Activated CD4-positive, alpha-beta T cell treated with anti-CD3 and anti-CD28 coated beads, Interleukin-10, Interleukin-2, amounts not matched to agents 100 ng/mL and 50 ng/mL, durations not matched to agents 16 hours and 8 hours (primary cell): ENCODE measurements at regions not wholly inside any gene's neighbourhood (a gene's known extent, or its start where the extent isn't known, plus 50 kb on each side); places are given as distances from the start of the nearest gene placed in this dataset.
"Not testable (repeated sequence)": the region's sequence is repeated elsewhere in the genome, so short reads cannot be mapped to it uniquely, and the experiment has no call there.

Experiments used
- DNase-seq: peaks from one replicate; pipeline ENCODE4 v3.0.0-alpha.2; 2020

- peak; percentile 30 for DNase-seq
These were observed 146.5 kb downstream of the SPANXN1 start for GRCh38 chrX:145393702-145394235.

GRCh38 chrX:145394344-145394743 lies 147.0 kb downstream of the SPANXN1 start:
- DNase-seq, result no peak

GRCh38 chrX:145396612-145397011 lies 149.3 kb downstream of the SPANXN1 start:
- DNase-seq, result no peak

- peak; percentile 39 for DNase-seq
These were observed 157.7 kb downstream of the SPANXN1 start for GRCh38 chrX:145405012-145405411.

- no peak for DNase-seq
These were observed 163.3 kb downstream of the SPANXN1 start for GRCh38 chrX:145410622-145411021.

- DNase-seq, result not testable (repeated sequence)
These were observed 188.9 kb downstream of the SPANXN1 start for GRCh38 chrX:145436211-145436610.

GRCh38 chrX:145464650-145465049 lies 217.3 kb downstream of the SPANXN1 start:
- DNase-seq, result no peak

- no peak for DNase-seq
These were observed 228.4 kb downstream of the SPANXN1 start for GRCh38 chrX:145475725-145476124.

GRCh38 chrX:145484740-145485139 lies 237.4 kb downstream of the SPANXN1 start:
- no peak for DNase-seq

GRCh38 chrX:145502670-145503069 lies 255.4 kb downstream of the SPANXN1 start:
- DNase-seq, result no peak

GRCh38 chrX:145506214-145506613 lies 258.9 kb downstream of the SPANXN1 start:
- no peak for DNase-seq

- no peak for DNase-seq
These were observed 277.6 kb downstream of the SPANXN1 start for GRCh38 chrX:145524931-145525330.

- DNase-seq, result no peak
These were observed 285.0 kb downstream of the SPANXN1 start for GRCh38 chrX:145532176-145532780.

- no peak for DNase-seq
These were observed 284.1 kb upstream of the SLITRK2 start for GRCh38 chrX:145533534-145533933.

- no peak for DNase-seq
These were observed 268.1 kb upstream of the SLITRK2 start for GRCh38 chrX:145549496-145549895.

- DNase-seq, result no peak
These were observed 265.0 kb upstream of the SLITRK2 start for GRCh38 chrX:145552643-145553042.

GRCh38 chrX:145553702-145554101 lies 263.9 kb upstream of the SLITRK2 start:
- no peak for DNase-seq

GRCh38 chrX:145563159-145563558 lies 254.5 kb upstream of the SLITRK2 start:
- no peak for DNase-seq

- no peak for DNase-seq
These were observed 207.6 kb upstream of the SLITRK2 start for GRCh38 chrX:145609951-145610511.

- no peak for DNase-seq
These were observed 203.7 kb upstream of the SLITRK2 start for GRCh38 chrX:145613894-145614293.

- no peak for DNase-seq
These were observed 197.0 kb upstream of the SLITRK2 start for GRCh38 chrX:145620666-145621065.

GRCh38 chrX:145623453-145623852 lies 194.2 kb upstream of the SLITRK2 start:
- DNase-seq, result no peak

- DNase-seq, result no peak
These were observed 187.5 kb upstream of the SLITRK2 start for GRCh38 chrX:145630081-145630480.

GRCh38 chrX:145630806-145631435 lies 186.7 kb upstream of the SLITRK2 start:
- DNase-seq, result no peak
